ENCODE measurements at regions not wholly inside any gene's neighbourhood (a gene's known extent, or its start where the extent isn't known, plus 50 kb on each side); places are given as distances from the start of the nearest gene placed in this dataset.
"Not testable (repeated sequence)": the region's sequence is repeated elsewhere in the genome, so short reads cannot be mapped to it uniquely, and the experiment has no call there.

GRCh38 chr13:48851707-48852106 is 124.0 kb upstream of the FNDC3A start:
- no peak for DNase-seq

GRCh38 chr13:48852911-48853727 is 122.6 kb upstream of the FNDC3A start:
- DNase-seq = no peak

- no peak for DNase-seq
Measured at GRCh38 chr13:48853728-48854102, 122.0 kb upstream of the FNDC3A start.

GRCh38 chr13:48857576-48857975 is 118.1 kb upstream of the FNDC3A start:
- no peak for DNase-seq

GRCh38 chr13:48858122-48858902 is 117.4 kb upstream of the FNDC3A start:
- no peak for DNase-seq

DNA sequence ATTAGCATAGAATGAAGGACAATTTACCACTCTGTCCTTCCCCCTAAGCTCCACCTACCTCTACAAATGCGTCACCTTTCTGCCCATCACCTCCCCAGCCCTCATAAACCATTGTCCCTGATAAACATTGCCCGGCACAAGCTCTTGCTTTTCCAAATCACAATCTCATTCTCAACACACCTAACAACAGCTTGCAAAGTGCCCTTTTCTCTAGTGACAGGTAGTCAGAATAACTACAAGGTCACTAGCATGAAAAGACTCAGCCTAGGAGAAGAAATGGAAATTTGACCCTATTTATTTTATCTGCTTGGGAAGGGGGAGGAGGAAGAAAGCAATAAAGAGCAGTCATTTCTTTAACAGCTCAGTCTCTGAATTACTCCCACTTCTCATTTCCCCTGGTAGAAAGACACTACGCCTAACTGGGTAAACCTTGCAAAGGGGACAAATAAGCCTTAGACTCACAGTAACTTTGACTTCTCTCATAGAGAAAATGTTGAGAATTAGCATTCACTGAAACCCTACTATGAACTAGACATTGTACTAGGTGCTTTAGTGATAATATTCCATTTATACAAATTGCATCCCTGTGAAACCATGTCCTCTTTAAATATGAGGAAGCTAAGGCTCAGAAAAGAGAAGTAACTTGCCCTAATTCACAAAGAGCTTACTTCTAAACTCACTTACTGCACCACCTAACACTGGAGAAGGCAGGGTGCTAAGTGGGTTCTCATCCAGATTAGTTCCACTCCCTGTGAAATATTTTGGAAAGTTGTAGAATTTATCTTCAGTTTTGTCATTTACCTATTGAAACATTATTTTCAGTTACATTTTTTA is 116.2 kb upstream of the FNDC3A start:
- no peak for DNase-seq

- DNase-seq = no peak
Measured at GRCh38 chr13:48860364-48860763, 115.3 kb upstream of the FNDC3A start.

GRCh38 chr13:48862572-48862971 is 113.1 kb upstream of the FNDC3A start:
- DNase-seq = no peak

DNA sequence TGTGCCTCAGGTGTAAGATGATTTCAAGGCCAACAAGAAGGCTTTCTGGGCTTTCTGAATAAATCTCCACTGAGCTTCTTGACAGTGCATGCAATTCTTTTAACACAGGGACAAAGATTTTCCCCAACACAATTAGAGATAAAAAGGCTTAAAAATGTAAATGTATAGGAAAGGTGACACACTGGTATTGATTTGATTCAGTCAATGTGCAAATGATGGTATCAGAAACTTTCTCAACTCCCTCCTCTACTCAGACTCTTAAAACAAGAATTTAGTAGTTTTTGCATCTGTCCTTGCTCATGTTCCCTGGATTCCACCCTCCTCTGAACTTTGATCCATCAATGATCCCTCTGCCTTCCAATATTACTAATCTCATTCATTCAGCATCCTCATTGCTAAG is 111.6 kb upstream of the FNDC3A start:
- DNase-seq = no peak

GRCh38 chr13:48866249-48866648 is 109.5 kb upstream of the FNDC3A start:
- DNase-seq = no peak

GRCh38 chr13:48873081-48873480 is 102.6 kb upstream of the FNDC3A start:
- DNase-seq = no peak

GRCh38 chr13:48873587-48873986 is 102.1 kb upstream of the FNDC3A start:
- no peak for DNase-seq

DNA sequence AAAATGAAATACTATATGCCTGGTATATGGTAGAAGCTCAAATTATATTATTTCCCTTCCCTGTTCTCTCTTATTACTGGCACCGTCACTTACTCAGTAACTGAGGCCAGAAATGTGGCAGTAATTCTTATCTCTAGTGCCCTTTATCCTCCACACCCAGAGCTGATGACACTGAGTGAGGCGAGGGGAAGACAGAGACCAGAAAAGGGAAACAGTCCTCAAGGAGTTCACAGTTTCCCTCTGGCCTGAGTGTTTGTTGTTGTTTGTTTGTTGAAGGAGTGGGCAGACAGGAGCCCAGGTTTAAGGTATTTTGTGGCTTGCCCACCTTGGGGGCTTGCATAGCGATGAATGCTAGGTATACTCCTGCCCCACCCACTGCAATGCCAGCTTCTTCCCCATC is 101.5 kb upstream of the FNDC3A start:
- DNase-seq = no peak

- no peak for DNase-seq
Measured at GRCh38 chr13:48875047-48875446, 100.7 kb upstream of the FNDC3A start.

DNA sequence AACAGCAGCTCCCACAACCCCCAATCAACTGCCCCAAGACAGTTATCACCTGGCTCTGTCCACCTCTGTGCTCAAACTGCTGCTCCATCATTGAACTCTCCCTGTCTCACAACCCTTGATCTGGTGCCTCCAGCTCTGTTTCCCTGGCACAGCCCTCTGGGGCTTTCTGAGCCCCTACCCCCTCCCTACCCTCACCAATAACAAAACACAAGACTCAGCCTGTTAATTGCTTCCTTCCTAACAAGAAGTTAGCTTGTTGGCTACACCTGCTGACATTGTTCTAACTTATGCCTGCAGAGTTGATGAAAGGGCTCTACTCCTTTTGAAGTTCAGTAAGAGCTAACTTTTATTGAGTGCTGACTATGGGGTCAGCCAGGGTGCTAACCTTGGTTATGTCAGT is 99.4 kb upstream of the FNDC3A start:
- no peak for DNase-seq

GRCh38 chr13:48879432-48879831 is 96.3 kb upstream of the FNDC3A start:
- no peak for DNase-seq

DNA sequence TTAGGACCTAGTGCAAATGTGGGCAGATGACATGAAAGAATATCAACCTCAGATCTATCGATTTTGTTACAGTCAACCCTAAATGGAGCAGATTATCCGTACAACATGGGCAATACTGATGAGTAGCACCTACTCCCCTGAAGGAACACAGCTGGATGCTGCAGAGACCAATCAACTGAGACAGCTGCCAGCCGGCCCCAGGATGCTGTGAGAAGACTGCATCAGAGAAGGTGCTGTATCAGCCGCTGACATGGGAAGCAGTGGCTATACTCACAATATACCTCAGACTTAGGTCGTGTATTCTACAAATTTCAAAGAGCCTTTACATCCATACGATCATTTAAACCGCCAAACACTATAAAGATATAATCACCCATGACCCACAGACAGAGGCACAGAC is 95.9 kb upstream of the FNDC3A start:
- DNase-seq = no peak

GRCh38 chr13:48883786-48884185 is 91.9 kb upstream of the FNDC3A start:
- DNase-seq = not testable (repeated sequence)

DNA sequence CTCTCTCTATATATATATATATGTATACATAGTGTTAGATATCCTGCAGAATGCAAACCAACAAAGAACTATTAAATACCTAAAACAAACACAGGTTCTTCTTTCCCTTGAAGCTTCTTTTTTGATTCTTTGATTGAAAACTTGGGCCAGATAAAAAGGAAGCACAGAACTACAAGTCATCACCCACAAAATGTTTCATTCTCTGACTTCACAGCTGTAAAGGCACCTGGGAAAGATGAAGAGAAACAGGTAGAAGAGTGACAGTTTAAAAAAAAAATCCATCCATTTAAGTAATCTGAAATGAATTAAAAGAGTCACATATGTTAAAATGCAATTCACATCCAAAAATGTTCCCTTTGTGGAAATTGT is 90.7 kb upstream of the FNDC3A start:
- DNase-seq = no peak

- DNase-seq = no peak
Measured at GRCh38 chr13:48888613-48889012, 87.1 kb upstream of the FNDC3A start.

DNA sequence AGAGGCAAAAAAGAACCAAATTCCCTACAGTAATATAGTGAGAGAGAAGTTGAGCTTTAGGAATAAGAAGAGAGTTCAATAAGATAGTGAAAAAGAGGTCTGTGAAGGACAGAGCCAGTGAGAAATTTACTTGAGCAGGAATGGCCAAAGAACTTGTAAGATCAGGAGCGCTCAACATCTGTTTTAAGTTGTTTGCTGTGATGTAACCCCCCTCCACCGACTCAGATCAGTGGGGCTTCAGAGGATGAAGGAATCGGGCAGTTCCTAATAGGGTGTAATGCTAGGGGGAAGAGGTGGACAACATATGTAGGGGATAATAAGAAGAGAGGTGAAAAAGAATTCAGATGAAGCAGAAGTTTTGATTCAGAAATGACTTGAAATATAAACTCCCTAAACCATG is 85.3 kb upstream of the FNDC3A start:
- DNase-seq = no peak

DNA sequence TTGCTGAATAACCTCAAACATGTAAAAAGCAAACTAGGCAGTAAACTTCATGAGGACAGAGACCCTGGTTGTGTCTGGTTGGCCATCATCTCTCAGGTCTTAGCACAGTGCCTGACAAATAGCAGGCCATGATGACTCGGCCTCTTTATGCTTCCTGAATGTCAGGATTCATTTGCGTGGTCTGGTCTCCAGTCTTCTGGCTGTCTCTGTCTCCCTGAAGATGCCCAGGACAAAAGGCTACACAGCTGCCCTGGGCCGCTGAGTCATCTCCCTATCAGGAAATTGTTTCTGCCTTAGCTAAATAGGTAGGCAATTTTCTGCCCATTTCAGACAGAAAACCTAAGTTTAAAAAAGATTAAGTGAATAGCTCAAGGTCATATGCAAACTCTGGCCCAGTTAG is 84.1 kb upstream of the FNDC3A start:
- no peak for DNase-seq

- no peak for DNase-seq
Measured at GRCh38 chr13:48892053-48892687, 83.5 kb upstream of the FNDC3A start.

All from stimulated activated CD4-positive, alpha-beta T cell treated with anti-CD3 and anti-CD28 coated beads, Interleukin-12 subunit alpha, Interleukin-12 subunit beta, amount 100 ng/mL, for 4 hours (primary cell).